ENCODE measurements at regions not wholly inside any gene's neighbourhood (a gene's known extent, or its start where the extent isn't known, plus 50 kb on each side); places are given as distances from the start of the nearest gene placed in this dataset.

- TF ChIP-seq ZSCAN5A (tag by site-specific recombination; IDR thresholded peaks at IDR 0.05) (no peak), KLF8 (tag by site-specific recombination; IDR thresholded peaks at IDR 0.05) (0 out of 2 replicates have a peak, but pooled peaks have one; percentile 16), SP3 (tag by site-specific recombination; IDR thresholded peaks at IDR 0.05) (no peak), SP7 (tag by site-specific recombination; IDR thresholded peaks at IDR 0.05) (0 out of 2 replicates have a peak, but pooled peaks have one; percentile 15)
Observed at GRCh38 chr10:69696073-69696731, 66.2 kb downstream of the FAM241B start (continued).

- Histone ChIP-seq H3K36me3 (ENCODE audit: control insufficient read depth in 2 of 2, insufficient read depth in 1 of 2, low read length in 2 of 2) (no peaks in the 10 kb centered on the region), H3K4me1 (ENCODE audit: control insufficient read depth, insufficient read depth, low read length) (no peaks in the 10 kb centered on the region), H3K9me3 (ENCODE audit: control insufficient read depth, insufficient read depth, low read depth, low read length) (no peaks in the 10 kb centered on the region), H3K4me3 (ENCODE audit: low read depth, low read length) (no peak overlapping the region), H3K27ac (ENCODE audit: extremely low read depth, low read depth, low read length) (no peak overlapping the region)
- CTCF ChIA-PET, result interaction anchor here (0.6 to 4.7 kb wide), 14 partner anchors 9 to 686 kb away, joined by 3 to 52 read pairs (median 4); no protein-coding TSS in a partner anchor
- POLR2A ChIA-PET, result no interaction called here
- TF ChIP-seq ZNF704 (tag by site-specific recombination; IDR thresholded peaks at IDR 0.05) (no peak), ZNF280C (tag by site-specific recombination; IDR thresholded peaks at IDR 0.05) (no peak), ZNF660 (tag by site-specific recombination; IDR thresholded peaks at IDR 0.05) (no peak), ZNF394 (tag by site-specific recombination; IDR thresholded peaks at IDR 0.05; ENCODE audit: borderline replicate concordance) (no peak), SP2 (tag by site-specific recombination; IDR thresholded peaks at IDR 0.05) (no peak), ZNF416 (tag by site-specific recombination; IDR thresholded peaks at IDR 0.05) (no peak), ZBTB20 (tag by site-specific recombination; IDR thresholded peaks at IDR 0.05) (no peak), ZNF776 (tag by site-specific recombination; IDR thresholded peaks at IDR 0.05; ENCODE audit: borderline replicate concordance) (no peak)
Observed at GRCh38 chr10:69697006-69697405, 67.0 kb downstream of the FAM241B start.

- H3K27ac ChIP-seq (ENCODE audit: extremely low read depth, low read depth, low read length), result no peak overlapping the region
- CTCF ChIA-PET, result no interaction called here
- no peak overlapping the region for H3K4me3 ChIP-seq (ENCODE audit: low read depth, low read length)
- POLR2A ChIA-PET, result no interaction called here
- H3K36me3 ChIP-seq (ENCODE audit: control insufficient read depth in 2 of 2, insufficient read depth in 1 of 2, low read length in 2 of 2), result no peaks in the 10 kb centered on the region
- no peaks in the 10 kb centered on the region for H3K4me1 ChIP-seq (ENCODE audit: control insufficient read depth, insufficient read depth, low read length)
- no peaks in the 10 kb centered on the region for H3K9me3 ChIP-seq (ENCODE audit: control insufficient read depth, insufficient read depth, low read depth, low read length)
- TF ChIP-seq ZNF280C (tag by site-specific recombination; IDR thresholded peaks at IDR 0.05) (no peak), KLF10 (tag by site-specific recombination; IDR thresholded peaks at IDR 0.05) (no peak), ZNF26 (tag by site-specific recombination; IDR thresholded peaks at IDR 0.05) (no peak), ZNF488 (tag by site-specific recombination; IDR thresholded peaks at IDR 0.05) (no peak), ZNF169 (tag by site-specific recombination; IDR thresholded peaks at IDR 0.05) (no peak)
Observed at GRCh38 chr10:69703256-69703655, 73.2 kb downstream of the FAM241B start.
